Activated CD8-positive, alpha-beta memory T cell treated with anti-CD3 and anti-CD28 coated beads, Interleukin-2, amount 50 U/mL, for 48 hours (primary cell): ENCODE measurements at regions not wholly inside any gene's neighbourhood (a gene's known extent, or its start where the extent isn't known, plus 50 kb on each side); places are given as distances from the start of the nearest gene placed in this dataset.

ENCODE experiments used
- DNase-seq: peaks from one replicate; pipeline ENCODE4 v3.0.0-alpha.2; 2020

DNA sequence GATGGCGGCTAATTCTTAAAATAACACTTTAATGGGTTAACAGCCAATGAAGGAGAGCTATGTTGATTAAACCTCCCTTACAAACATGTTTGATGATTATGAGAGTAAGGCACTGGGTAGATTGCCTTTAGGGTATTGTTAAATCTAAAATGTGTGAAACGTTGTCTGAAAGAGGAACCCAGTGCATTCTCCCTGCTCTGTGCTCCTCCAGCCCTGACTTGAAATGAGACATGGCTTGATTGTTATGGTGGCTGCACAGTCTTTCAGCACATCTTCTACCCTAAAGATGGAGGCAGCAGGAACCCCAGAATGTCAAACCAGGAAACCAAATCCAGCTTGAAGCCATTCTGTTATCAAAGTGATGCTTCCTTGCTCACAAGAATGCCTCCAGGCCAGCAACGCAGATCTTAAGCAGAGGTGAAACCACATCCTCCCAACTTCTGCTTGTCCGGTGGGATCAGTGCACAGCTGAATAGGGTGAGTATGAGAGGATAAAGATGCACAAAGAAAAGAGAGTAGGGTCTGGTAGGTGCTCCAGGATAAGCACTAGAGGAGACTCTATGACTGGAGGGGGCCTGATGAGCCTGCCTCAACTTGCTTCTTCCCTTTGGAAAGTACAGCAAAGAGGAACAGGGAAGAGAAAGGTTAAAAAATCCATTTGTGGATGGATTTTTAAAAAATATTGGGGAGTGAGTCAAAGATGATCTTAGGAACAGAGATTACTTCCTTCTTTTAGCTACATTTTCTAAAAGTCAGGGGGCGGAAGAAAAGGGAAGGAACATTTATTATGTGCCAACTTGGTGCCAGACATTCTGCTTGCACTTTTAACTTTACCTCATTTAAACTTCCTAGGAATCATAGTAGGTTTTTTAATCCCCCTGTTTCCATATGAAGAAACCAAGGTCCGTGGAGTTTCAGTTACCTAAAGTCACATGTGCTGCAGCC, 523.0 kb downstream of the TXNL1 start:
- no peak for DNase-seq

DNA sequence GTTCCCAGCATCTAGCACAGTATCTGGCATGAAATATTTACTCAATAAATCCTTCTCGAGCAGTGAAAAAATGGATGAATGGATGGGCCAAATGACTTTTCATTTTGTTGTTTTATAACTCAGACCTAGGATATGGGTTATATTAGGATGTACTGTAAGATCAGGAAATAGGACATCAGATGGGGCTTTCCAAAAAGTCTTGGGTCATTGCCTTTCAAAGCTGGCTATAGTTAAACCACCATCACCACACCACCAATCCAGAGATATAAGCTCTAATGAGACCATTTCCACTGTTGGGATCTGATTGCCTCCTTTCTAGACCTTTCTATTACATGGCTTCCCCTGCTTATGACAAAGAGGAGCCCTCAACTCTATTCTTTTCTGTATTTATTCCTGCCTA, 525.0 kb upstream of the TCF4 start:
- no peak for DNase-seq

DNA sequence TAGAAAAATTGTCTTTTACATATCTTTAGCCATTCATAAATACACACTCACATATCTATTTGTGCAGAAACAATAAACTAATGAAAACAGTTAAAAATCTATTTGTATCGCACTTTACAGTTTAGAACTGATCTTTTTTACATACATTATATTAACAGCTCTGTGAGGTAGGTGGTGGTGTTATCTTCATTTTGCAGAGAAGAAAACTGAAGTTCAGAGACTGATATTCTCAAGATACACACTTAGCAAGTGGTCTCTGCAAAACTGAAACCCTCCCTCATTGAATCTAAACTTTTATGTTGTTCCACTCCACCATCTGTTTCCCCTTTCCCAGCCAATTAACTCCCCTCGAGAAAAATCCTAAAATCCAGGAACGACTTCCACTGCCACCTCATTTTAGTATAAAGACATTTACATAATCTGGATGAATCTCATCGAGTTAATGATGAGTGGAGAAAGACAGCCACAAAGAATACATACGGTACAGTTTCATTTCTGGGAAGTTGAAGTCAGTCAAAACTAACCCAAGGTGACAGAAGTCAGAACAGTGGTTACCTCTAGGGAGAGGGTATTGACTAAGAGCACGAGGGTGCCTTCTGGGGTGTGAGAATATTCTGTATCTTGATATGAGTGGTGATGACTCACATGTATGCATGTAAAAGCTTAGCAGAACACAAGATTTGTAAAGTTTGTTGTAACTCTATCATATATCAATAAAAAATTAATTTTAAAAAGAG, 524.2 kb upstream of the TCF4 start:
- DNase-seq = no peak

DNA sequence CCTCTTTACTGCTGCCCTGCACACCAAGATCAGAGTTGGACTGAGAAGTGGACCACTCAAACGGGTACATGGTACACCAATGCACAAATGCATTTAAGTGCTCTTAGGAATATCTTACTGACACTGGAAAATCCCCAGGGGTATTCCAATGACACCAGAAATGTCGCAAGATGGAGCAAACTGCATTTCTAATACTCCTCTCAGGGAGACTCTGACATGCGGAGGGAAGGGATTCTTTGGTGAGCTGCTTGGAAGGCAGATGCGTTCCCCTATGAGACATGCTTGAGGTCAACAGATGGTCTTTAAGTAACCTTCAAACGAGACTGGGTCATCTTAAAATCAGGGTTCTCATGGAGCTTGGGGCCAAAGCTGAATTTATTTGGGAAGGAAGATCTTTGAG, 521.8 kb upstream of the TCF4 start:
- no peak for DNase-seq

DNA sequence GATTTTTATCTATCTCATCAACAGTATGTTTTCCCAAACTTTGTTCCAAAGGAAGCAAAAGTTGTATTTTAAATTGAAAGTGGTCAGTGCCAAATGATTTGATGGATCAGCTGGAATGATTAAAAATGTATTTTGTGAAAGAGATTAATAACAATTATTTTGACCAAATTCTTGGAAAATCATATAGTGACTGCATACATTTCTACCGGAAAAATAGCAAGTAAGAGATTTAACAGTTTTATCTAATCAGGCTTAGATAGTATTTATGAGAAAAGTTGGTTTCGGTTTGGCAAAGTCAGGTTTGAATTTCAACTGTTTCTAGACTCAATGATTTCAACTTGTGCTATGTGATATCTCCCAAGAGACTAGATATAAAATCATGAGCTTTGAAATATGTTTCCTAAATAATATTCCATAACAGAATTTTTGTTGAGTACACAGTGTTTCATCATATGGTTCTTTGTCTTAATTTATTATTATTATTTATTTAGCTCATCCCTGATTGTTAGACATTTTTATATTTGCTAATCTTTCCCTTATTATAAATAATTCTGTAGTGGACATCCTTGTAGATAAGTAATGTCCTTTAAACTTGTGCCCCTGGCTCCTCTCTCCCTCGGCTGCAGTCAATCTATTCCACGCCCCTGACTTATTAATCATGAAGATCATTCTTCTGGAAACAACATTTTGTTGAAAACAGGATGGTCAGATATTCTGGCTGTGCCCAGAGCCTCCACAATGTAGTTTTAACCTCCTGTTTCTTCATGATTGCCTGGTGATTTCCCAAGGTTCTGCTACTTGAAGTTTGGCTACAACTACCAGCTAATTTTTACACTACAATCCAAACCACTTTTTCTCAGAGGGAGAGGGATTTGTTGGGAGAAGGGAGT, 520.7 kb upstream of the TCF4 start:
- DNase-seq = no peak

DNA sequence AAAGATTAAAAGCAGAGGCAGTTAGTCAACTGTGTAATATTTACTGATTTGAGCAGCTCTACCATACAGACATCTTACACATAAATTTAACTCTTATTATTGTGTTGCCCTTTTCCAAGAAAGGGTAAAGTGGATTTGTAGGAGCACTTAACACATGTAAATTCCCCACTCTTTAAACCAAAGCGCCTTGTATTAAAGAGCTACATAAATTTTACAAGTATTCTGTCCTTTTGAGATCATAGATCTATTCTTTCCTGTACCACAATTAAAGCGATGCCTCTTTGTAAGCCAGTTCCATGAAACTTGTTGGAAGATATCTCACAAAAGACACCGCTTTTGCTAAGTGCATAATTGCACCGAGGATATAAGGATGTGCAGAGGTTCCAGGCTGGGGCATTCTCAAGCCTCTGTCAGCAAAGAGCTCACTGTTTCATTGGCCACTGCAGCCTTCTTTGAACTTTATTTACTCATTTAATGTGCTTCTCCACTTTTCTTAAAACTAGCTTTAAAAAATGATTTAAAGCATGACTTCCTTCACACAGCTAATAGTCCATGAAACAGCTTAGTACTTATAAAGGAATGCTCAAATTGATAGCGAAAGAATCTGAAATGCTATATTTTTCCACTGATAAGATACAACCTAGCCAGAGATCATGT, 520.0 kb upstream of the TCF4 start:
- no peak for DNase-seq

DNA sequence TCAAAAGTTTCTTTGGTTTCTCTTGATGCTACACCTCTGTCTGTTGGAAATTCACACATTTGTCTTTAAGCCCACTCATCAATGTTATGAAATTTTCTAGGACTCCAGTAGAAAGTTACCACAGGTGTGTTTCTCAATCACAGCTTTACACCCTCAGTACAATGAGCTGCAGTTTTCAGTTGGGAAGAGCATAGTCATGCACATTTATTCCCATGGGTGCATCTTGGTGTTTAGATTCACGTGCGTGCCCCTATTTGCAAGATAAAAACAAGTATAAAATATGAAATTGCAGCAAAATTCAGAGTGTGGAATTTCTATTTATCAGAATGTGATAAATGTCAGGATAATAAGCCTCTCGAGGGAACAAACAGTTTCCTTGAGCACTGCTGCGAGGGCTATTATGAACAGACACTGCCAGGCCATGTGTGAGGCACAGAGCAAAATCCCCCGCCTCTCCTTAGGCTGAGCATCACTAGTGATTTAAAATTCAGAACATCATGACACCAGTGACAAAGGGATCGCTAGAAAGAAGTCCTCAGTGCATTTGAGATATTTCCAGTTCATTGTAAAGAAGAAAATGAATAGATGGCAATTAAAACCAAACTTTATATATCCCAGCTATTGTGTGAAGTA, 512.2 kb upstream of the TCF4 start:
- no peak for DNase-seq

DNA sequence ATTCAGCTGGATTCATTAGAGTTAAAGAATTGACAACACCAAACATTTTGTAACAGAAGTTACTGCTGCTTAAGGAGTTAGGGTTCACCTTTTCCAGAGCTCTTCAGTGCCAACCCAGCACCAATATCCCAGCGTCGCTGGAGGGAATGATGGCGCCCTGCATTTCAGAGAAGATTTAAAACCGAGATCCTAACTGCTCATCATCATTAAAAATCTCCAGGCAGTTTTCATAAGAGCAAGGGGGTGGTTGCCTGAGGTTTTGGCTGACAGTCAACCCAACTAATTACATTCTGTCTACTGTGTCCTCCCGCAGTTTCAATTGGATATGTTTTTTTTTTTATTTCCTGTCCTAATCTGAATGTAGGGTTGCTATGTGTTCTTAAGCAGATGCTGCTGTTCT, 509.6 kb upstream of the TCF4 start:
- DNase-seq = no peak

DNA sequence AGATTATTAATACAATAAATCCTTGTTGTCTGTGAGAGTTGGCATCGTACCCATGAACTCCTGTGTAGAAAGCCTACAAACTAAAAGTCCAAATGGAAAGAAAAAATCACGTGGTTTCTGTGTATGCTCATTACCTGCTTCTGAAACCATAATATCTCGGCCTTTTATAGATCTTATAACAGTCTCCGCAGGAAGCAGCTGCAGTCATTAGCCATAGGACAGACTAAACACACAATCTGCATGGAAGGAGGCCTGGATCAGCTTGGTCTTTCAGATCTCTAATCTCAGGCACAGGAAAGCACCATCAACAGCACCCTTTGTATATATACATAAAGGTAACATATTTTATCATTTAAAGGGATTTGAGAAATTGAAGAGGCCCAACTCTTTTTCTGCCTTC, 508.9 kb upstream of the TCF4 start:
- DNase-seq = no peak

DNA sequence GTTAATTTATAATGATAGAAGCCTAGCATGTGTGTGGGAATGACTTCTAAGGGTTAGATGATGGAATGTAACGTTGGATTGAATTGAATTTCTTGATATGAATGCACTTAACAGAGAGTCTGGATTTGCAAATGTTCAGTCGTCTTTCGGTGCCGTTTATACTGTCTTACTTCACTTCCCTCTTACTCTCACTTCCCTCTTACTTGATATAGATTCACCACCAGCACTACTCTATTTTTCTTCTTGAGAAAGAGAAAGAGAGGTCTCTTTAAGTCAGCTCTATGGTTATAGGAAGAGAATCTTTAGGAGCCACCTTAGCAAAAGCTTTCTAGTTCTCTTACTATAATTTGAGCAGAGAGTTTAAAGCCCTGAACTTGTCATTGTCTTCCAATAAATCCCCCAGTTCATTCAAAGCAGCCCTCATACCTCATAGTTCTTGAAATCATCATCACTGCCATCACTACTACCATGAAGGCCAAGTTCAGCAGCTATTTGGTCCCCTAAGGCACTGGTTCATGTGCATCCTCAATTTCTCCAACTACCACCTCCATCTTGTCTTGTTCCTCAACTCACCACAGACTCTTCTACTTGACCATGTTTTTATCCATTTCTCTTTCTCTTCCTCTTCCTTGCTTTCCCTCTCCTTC, 501.7 kb upstream of the TCF4 start:
- DNase-seq = no peak

DNA sequence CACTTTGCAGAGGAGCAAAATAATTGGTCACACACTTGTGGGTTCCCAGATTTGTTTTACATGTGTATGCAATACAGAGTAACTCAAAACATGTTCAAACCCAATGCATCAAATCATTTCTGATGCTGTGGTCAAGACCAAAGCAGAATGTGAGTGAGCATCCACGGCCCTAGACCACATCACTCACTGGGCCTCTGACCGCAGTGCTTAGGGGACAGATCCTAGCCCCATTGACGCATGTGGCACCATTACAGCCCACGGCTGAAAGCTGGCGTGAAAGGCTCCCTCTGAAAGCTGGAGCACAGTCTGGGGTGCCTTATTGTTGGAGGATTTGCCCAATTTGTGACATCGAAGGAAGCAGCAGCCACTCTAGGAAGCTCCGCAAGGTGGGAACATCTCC, 498.8 kb upstream of the TCF4 start:
- no peak for DNase-seq

DNA sequence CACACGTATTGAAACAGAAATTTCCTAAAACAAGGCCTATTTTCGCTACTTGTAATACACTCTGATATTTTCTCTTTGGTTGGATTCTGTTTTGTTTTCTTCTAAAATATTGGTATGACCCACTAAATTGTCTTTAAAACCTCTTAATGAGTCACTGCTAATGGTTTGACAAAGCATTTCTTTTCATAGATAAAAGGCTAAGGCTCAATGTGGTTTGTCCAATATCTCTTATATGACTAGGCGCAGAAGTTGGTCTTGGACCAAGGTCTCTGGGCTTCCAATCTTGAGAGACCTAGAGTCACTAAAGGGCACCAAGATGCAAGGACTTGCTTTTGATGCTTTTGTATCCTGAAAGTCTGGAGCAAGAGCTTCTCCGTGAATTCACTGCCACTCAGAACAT, 498.2 kb upstream of the TCF4 start:
- no peak for DNase-seq

DNA sequence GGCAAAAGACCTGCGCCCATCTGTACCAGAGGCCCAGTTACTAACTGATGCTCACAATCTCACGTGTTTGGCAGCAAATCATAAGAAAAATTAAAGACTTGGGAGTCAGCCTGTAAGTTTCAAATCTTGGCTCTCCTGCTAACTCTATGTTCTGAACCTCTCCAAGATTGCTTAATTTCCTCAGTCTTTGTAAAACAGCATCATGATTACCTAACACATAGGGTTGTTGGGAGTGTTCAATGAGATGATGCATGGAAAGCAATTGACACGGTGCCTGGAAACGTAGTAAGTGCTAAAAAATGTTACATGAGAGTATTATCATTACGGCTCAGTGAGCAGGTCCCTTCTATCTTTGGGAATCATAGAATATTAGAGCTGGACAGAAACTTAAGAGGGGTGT, 497.6 kb upstream of the TCF4 start:
- DNase-seq = no peak

DNA sequence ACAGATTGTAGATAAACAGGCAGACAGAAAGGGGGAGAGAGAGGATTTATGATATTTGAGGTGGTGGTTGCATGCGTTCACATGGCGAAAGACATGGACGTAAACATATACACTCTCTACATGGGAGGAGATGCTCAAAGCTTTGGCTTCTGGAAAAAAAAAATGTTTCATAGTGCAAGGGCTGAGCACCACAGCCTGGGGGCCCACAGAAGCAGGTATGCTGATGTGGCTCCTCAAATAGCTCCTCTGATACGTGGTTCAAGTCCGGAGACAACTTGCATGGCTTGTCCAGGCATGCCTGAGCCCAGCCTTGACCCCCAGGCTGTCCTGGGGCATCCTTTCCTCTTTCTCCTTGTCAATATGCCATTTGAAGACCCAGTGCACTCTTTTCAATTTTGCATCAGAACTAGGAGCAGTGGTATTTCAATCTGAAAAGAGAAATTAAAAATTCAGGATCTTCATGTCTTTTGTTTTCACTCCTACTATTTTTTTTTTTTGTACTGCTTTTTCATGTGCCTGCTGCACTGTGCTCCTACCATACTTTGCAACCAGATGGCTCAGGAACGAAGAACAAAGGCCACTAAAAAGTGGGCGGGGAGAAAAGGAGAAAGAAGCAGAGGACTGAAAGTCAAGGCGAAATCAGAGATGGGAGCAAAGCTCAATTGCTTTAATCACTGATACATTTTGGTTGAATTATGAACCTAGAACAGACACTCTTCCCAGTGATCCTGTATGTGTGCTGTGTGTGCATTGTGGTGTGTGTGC, 495.7 kb upstream of the TCF4 start:
- no peak for DNase-seq

DNA sequence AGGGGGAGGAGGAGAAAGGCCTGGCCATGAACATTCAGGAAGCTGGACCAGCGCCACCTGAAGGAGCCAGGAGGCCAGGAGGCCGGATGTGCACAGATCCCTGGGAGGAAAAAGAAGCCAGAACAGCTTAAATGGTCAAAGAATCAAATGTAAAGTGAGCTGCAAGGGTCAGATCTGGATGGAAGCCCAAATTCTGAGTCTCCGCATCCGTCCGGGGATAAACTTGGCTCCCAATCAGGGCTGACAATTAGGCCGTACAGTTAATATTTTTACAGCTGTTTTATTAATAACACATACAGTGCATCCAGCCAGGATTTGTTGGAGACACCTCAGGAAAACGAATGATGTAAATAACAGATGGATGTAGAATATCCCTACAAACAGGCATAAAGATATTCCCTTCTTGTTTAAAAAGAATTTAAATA, 495.1 kb upstream of the TCF4 start:
- DNase-seq = no peak

DNA sequence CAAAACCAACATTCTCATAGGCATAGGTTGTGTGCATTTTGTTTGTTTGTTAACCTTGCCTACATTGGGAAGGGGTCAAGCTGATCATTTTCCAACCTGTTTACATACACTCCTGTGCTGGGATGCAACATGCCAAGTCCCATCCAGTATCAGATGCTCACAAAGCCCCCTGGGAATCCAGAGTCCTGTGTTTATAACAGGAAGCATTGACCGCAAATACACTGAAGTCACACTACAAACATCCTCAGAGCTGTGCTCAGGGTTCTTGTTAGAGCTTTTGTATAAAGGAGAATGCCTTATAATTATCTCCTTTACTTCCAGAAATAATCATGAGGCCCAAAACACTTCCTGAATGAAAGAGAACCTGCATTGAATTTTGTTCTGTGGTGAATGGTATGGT, 488.7 kb upstream of the TCF4 start:
- DNase-seq = no peak

DNA sequence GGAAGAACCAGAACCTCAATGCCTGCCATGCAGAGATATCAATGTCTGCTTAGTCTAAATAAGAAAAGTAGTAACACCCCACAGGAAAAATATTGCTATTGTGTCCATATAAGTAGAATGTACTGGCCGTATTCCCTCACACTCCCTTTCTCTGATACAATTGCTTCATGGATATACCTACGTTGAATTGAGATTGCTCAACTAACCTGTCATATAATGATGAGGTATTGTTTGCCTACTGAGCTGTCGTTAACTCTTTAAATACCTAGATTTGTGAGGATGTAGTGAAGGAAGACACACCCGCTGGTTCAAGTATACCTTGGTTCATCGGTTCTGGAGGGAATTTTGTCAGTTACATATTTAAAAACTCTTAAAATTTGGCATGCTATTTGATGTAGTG, 480.7 kb upstream of the TCF4 start:
- DNase-seq = no peak

DNA sequence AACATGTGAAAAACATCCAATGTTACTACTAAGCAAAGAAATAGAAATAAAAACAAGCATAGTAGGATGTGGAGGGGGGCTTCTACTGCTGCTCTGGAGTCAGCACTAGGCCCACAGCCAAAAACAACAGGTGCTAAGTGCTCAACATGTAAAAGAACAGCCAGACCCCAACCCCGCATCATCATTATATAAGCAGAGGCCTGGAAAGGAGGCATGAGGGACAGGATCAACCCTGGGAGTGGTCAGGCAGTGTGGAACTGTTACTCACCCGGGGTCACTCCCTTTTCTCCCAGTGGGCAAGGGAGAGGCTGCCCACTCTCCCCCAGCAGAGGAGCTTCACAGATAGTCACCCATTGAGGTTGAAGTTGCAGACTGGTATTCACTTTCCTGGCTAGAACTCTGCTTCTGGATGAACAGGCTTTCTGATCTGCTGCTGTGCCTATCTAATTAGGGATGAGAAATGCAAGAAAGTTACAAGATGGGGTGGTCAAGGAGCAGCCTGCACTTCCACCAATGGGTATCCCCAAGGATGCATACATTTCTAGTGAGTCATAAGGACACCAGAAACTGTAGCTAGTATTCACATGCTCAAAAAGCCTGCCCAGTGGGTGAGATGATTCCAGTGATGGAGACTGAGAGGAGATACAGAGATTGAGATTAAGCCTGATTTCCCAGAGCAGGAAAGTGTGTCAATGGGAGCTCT, 480.1 kb upstream of the TCF4 start:
- DNase-seq = no peak

DNA sequence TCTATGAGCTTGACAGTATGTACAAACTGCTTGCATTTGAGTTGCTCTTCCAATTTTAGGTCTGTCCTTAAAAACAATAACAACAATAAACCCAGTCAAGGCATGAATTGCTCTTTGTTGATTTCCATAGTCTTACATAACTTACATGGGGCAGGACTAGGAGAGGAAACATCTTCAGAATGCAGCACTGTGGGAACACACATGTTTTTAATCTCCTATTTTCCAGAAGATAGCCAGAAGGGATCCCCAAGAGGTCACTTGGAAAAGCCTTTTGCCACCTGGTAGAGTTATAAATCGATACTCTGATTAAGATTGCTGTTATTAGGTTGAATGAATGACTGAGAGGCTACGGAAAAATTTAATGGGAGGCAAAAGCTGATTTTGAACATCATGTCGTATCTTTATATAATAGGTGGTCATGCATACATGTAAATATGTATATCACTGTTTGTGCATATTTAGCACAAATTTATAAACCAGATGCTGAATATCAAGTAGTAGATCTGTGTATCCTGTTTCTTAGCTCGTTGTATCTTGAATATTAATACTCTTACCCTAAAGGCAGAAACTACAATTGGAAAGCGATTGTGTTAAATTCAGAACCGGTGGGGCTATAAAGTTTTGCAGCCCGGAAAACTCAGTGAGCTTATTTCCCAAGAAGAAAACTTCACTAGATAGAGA, 479.4 kb upstream of the TCF4 start:
- DNase-seq = no peak
